Endodermal cell (in vitro differentiated cells): ENCODE measurements at regions not wholly inside any gene's neighbourhood (a gene's known extent, or its start where the extent isn't known, plus 50 kb on each side); places are given as distances from the start of the nearest gene placed in this dataset.

Source experiments
- DNase-seq: peaks from one replicate; pipeline ENCODE4 v3.0.0-alpha.2; 2017
- H3K27ac ChIP-seq: 2 replicates; pipeline ENCODE4 v1.5.1; 2013; ENCODE audit warnings: mild to moderate bottlenecking, low read depth, low read length, moderate library complexity
- H3K27me3 ChIP-seq: 2 replicates; pipeline ENCODE4 v1.6.1; 2013; ENCODE audit warnings: mild to moderate bottlenecking, low read length, moderate library complexity; ENCODE audit not compliant: insufficient read depth, control insufficient read depth, poor library complexity, severe bottlenecking
- H3K36me3 ChIP-seq: 2 replicates; pipeline ENCODE4 v1.7.0; 2013; ENCODE audit warnings: mild to moderate bottlenecking, low read length, moderate library complexity; ENCODE audit not compliant: control insufficient read depth, insufficient read depth
- H3K4me1 ChIP-seq: one replicate; pipeline ENCODE4 v1.7.0; 2013; ENCODE audit warnings: low read length; ENCODE audit not compliant: control insufficient read depth, insufficient read depth
- H3K4me3 ChIP-seq: 2 replicates; pipeline ENCODE4 v1.5.1; 2013; ENCODE audit warnings: mild to moderate bottlenecking, low read length, moderate library complexity
- H3K9ac ChIP-seq: 2 replicates; pipeline ENCODE4 v1.6.1; 2013; ENCODE audit warnings: mild to moderate bottlenecking, low read length, moderate library complexity; ENCODE audit not compliant: poor library complexity, severe bottlenecking; ENCODE audit errors: extremely low read depth
- H3K9me3 ChIP-seq: 2 replicates; pipeline ENCODE4 v1.6.1; 2013; ENCODE audit warnings: mild to moderate bottlenecking, low read length, moderate library complexity; ENCODE audit not compliant: control insufficient read depth
- H3K27ac Mint-ChIP-seq: 2 replicates; pipeline ENCODE4 v1.8.0; 2020; ENCODE audit warnings: mixed read lengths
- H3K27me3 Mint-ChIP-seq: 2 replicates; pipeline ENCODE4 v1.8.0; 2021; ENCODE audit warnings: mild to moderate bottlenecking, mixed read lengths; ENCODE audit not compliant: insufficient read depth
- H3K36me3 Mint-ChIP-seq: 2 replicates; pipeline ENCODE4 v1.8.0; 2020; ENCODE audit warnings: low read depth, mixed read lengths
- H3K4me1 Mint-ChIP-seq: 2 replicates; pipeline ENCODE4 v1.8.0; 2020; ENCODE audit warnings: mixed read lengths
- H3K4me3 Mint-ChIP-seq: 2 replicates; pipeline ENCODE4 v1.8.0; 2020; ENCODE audit warnings: mild to moderate bottlenecking, moderate library complexity, mixed read lengths
- H3K9me3 Mint-ChIP-seq: 2 replicates; pipeline ENCODE4 v1.8.0; 2020; ENCODE audit warnings: mild to moderate bottlenecking, mixed read lengths
- WGBS, 2 experiments: methylation state at CpG; one replicate each; pipeline versions ENCODE4 v1.1.5 to v1.1.7; 2013; ENCODE audit warnings: missing lambda C conversion rate in 2 of 2, mixed read lengths in 1 of 2; ENCODE audit not compliant: insufficient coverage in 1 of 2, insufficient read length in 1 of 2; 5-methylcytosine and 5-hydroxymethylcytosine counted together
- TF ChIP-seq, protein P1 (sequence below): fragments of 200-600 bp; sonication (generic); conservative IDR thresholded peaks from 2 replicates; pipeline ENCODE4 v1.5.0; 2021; ENCODE audit warnings: antibody characterized with exemption, mild to moderate bottlenecking

DNA sequence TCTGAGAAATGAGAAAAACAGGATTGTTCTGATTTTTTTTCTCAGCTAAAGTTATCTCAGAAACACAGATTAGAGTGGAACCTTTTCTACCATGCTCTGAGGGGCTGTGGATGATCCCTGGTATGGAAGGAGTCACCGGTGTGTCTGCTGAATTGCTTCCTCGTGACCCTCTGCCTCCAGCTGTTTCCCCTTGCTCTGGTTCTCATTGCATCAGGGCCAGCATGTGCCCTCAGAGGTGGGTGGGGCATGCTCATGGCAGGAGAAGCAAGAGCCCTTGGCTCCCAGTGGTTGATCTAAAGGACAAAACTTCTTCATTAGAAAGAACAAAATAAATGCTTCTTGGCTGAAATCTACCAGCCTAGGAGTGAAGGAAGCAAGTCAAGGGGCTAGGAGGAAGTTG, 183.2 kb upstream of the HMCN1 start:
- Mint-ChIP-seq H3K4me3 (no peak overlapping the region), H3K27ac (no peak overlapping the region)
- 70 to 96% methylated on average over 2 of the region's 2 CpGs for WGBS, 2 experiments

GRCh38 chr1:185549906-185550305, 184.3 kb upstream of the HMCN1 start:
- H3K27me3 ChIP-seq: no peaks in the 10 kb centered on the region
- no peaks in the 10 kb centered on the region for H3K36me3 ChIP-seq
- Mint-ChIP-seq H3K4me1 (peaks cover 4% of the 10 kb centered on the region), H3K4me3 (no peak overlapping the region), H3K36me3 (no peaks in the 10 kb centered on the region), H3K27ac (no peak overlapping the region), H3K9me3 (peaks cover 13% of the 10 kb centered on the region), H3K27me3 (no peaks in the 10 kb centered on the region)
- H3K4me1 ChIP-seq: no peaks in the 10 kb centered on the region
- no peak overlapping the region for H3K9ac ChIP-seq
- H3K4me3 ChIP-seq: no peak overlapping the region
- TF ChIP-seq, protein P1, sequence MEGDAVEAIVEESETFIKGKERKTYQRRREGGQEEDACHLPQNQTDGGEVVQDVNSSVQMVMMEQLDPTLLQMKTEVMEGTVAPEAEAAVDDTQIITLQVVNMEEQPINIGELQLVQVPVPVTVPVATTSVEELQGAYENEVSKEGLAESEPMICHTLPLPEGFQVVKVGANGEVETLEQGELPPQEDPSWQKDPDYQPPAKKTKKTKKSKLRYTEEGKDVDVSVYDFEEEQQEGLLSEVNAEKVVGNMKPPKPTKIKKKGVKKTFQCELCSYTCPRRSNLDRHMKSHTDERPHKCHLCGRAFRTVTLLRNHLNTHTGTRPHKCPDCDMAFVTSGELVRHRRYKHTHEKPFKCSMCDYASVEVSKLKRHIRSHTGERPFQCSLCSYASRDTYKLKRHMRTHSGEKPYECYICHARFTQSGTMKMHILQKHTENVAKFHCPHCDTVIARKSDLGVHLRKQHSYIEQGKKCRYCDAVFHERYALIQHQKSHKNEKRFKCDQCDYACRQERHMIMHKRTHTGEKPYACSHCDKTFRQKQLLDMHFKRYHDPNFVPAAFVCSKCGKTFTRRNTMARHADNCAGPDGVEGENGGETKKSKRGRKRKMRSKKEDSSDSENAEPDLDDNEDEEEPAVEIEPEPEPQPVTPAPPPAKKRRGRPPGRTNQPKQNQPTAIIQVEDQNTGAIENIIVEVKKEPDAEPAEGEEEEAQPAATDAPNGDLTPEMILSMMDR: no peak
- DNase-seq: no peak
- 93 to 100% methylated on average over 1 of the region's 1 CpG for WGBS, 2 experiments
- no peak overlapping the region for H3K27ac ChIP-seq
- peaks cover 14% of the 10 kb centered on the region for H3K9me3 ChIP-seq

More for the DNA sequence above, 183.2 kb upstream of the HMCN1 start:
- Mint-ChIP-seq H3K9me3 (peaks cover 13% of the 10 kb centered on the region), H3K36me3 (no peaks in the 10 kb centered on the region), H3K27me3 (no peaks in the 10 kb centered on the region), H3K4me1 (peaks cover 3% of the 10 kb centered on the region)
- peaks cover 14% of the 10 kb centered on the region for H3K9me3 ChIP-seq
- no peaks in the 10 kb centered on the region for H3K27me3 ChIP-seq
- H3K36me3 ChIP-seq: no peaks in the 10 kb centered on the region
- H3K9ac ChIP-seq: no peak overlapping the region
- TF ChIP-seq, protein P1: no peak
- H3K4me3 ChIP-seq: no peak overlapping the region
- no peak for DNase-seq
- H3K4me1 ChIP-seq: no peaks in the 10 kb centered on the region
- no peak overlapping the region for H3K27ac ChIP-seq

DNA sequence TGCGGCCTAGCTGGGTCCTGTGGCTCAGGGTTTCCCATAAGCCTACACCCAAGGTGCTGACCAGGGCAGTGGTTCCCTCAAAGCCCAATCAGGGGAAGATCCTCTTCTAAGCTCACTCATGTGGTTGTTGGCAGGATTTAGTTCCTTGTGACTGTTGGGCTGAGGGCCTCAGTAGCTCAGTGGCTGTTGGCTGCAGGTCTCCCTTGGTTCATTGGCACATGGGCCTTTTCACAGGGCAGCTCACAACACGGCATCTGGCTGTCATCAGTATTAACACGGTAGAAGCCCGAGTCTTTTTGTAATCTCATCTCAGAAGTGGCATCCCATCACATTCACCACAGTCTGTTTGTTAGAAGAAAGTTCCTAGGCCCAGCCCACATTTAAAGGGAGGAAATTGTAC, 188.2 kb upstream of the HMCN1 start:
- no peaks in the 10 kb centered on the region for H3K36me3 Mint-ChIP-seq
- DNase-seq: no peak
- no peaks in the 10 kb centered on the region for H3K27me3 Mint-ChIP-seq
- H3K4me1 ChIP-seq: no peaks in the 10 kb centered on the region
- no peak overlapping the region for H3K4me3 Mint-ChIP-seq
- H3K9me3 ChIP-seq: no peaks in the 10 kb centered on the region
- H3K36me3 ChIP-seq: no peaks in the 10 kb centered on the region
- TF ChIP-seq, protein P1: no peak
- no peak overlapping the region for H3K27ac Mint-ChIP-seq
- no peak overlapping the region for H3K9ac ChIP-seq
- H3K27ac ChIP-seq: no peak overlapping the region
- H3K4me1 Mint-ChIP-seq: peaks cover 10% of the 10 kb centered on the region
- 93 to 95% methylated on average over 3 to 4 of the region's 4 CpGs for WGBS, 2 experiments
- no peaks in the 10 kb centered on the region for H3K27me3 ChIP-seq
- peaks cover under 1% of the 10 kb centered on the region for H3K9me3 Mint-ChIP-seq
- no peak overlapping the region for H3K4me3 ChIP-seq
